ENCODE measurements at regions not wholly inside any gene's neighbourhood (a gene's known extent, or its start where the extent isn't known, plus 50 kb on each side); places are given as distances from the start of the nearest gene placed in this dataset.

DNA sequence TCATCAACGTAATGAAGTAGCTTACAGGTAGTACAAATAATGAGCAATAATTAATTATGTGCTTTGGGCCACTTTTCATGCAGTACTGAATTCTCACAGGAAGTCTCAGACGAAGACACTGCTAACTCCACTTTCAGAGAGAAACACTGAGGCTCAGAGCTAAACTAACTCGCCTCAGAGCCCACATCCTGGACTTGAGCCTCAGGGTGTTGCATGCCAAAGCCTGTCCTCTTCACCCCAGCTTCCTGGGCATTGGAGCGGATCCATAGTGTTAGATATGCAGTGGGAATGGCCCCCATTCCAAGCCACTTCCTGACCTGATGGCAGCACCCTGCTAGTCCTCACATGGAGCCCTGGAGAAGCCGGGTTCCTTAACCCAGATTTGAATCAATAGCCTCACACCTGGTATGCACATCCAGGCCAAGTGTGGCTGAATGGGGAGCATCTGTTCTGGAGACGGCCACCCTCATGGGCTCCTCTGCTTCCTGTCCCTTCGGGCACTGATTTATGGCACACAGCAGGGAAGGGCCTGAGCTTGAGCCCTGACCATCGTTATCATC, 265.1 kb upstream of the ZNF32 start:
- H3K4me1 ChIP-seq (ENCODE audit: control insufficient read depth, insufficient read depth, low read length), result peaks cover 24% of the 10 kb centered on the region
- H3K4me3 ChIP-seq (ENCODE audit: low read length), result no peak overlapping the region
- no peaks in the 10 kb centered on the region for H3K9me3 ChIP-seq (replicated peaks; ENCODE audit: control insufficient read depth, low read depth, low read length)
- H3K36me3 ChIP-seq (ENCODE audit: control insufficient read depth, insufficient read depth, low read length), result no peaks in the 10 kb centered on the region
- WGBS (ENCODE audit: insufficient coverage), result 53% methylated on average over 3 of the region's 8 CpGs
- DNase-seq, result no peak
- H3K27ac ChIP-seq (ENCODE audit: low read length), result no peak overlapping the region
- no peaks in the 10 kb centered on the region for H3K27me3 ChIP-seq (ENCODE audit: control insufficient read depth, insufficient read depth, low read length)

DNA sequence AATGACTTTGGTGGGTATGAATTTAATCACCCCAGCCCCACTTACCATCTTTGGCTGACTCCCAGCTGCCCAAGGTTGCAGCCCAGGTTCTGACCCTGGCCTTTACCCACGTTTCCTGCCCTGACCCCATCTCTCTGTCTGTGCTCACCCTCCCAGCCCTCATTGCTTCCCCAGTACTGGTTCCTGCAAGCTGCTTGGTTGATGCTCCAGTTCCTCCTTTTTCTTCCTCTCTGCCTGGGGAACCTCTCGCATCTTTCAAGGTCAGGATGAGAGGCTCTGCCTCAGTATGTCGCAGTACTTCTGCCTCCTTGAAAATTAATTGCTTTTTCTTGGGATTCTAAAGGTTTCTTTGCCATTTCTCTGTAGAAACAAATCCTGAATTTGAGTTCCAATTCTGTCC, 263.8 kb upstream of the ZNF32 start:
- no peaks in the 10 kb centered on the region for H3K9me3 ChIP-seq (replicated peaks; ENCODE audit: control insufficient read depth, low read depth, low read length)
- peaks cover 24% of the 10 kb centered on the region for H3K4me1 ChIP-seq (ENCODE audit: control insufficient read depth, insufficient read depth, low read length)
- H3K4me3 ChIP-seq (ENCODE audit: low read length), result no peak overlapping the region
- DNase-seq, result no peak
- no peaks in the 10 kb centered on the region for H3K27me3 ChIP-seq (ENCODE audit: control insufficient read depth, insufficient read depth, low read length)
- H3K36me3 ChIP-seq (ENCODE audit: control insufficient read depth, insufficient read depth, low read length), result no peaks in the 10 kb centered on the region
- WGBS (ENCODE audit: insufficient coverage), result 100% methylated on average over 1 of the region's 3 CpGs
- H3K27ac ChIP-seq (ENCODE audit: low read length), result no peak overlapping the region

DNA sequence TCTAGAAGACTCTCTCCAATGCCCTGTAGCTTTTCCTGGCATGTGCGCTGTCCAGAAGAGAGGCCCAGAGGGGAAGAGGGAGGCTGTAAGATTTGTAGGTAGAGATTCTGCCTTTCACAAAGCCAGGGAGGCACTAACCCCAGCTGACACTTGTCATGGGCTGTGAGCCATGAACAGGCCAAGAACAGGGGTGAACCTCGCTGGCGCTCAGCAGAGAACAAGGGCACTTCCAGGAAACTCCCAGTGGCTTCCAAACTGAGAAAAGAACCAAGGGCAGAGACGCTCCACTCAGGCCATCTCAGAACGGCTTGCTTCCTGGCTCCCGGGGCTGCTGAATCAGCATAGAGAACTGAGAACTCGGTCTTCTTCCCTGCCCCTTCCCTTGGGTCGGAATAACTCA, 257.8 kb upstream of the ZNF32 start:
- Histone ChIP-seq H3K27me3 (ENCODE audit: control insufficient read depth, insufficient read depth, low read length) (no peaks in the 10 kb centered on the region), H3K9me3 (replicated peaks; ENCODE audit: control insufficient read depth, low read depth, low read length) (no peaks in the 10 kb centered on the region), H3K4me3 (ENCODE audit: low read length) (no peak overlapping the region), H3K36me3 (ENCODE audit: control insufficient read depth, insufficient read depth, low read length) (no peaks in the 10 kb centered on the region), H3K4me1 (ENCODE audit: control insufficient read depth, insufficient read depth, low read length) (peaks cover 50% of the 10 kb centered on the region), H3K27ac (ENCODE audit: low read length) (peak overlapping the region; percentile 83)
- peak; percentile 67 for DNase-seq
- 27% methylated on average over 7 of the region's 8 CpGs for WGBS (ENCODE audit: insufficient coverage)

DNA sequence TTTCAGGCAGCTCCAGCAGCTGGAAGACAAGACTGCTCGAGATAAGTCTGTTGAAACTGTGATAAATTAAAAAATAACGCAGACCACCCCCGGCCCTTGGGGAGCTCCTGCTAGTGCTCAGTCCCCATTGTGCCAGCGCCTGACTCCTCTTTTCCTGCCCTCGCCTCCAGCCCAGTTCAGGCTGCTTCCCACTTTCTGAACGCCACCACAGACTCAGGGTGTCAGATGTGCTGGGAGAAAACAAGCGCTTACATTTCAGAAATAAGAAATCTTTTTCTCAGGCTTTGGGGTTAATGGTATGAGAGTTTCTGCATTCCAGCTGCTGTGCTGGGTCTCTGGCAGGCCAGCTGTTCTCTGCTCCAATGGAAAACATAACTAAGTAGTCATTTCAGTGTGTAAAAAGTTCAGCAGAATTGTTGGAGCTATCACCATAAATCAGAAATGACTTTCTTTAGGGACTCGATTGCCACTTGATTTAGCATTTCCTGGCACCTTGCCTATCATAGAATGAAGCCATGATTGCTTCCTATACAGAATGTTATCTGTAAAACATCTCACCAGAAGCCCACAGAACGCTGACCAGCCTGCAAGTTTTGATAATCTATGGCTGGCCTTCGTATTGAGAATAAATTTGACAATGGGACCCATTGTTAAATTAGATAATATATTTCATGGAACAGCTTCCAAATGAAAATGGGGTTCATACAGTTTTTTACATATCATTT, 257.0 kb upstream of the ZNF32 start:
- Histone ChIP-seq H3K27me3 (ENCODE audit: control insufficient read depth, insufficient read depth, low read length) (no peaks in the 10 kb centered on the region), H3K27ac (ENCODE audit: low read length) (peak overlapping the region; percentile 83), H3K9me3 (replicated peaks; ENCODE audit: control insufficient read depth, low read depth, low read length) (no peaks in the 10 kb centered on the region), H3K36me3 (ENCODE audit: control insufficient read depth, insufficient read depth, low read length) (no peaks in the 10 kb centered on the region), H3K4me3 (ENCODE audit: low read length) (no peak overlapping the region), H3K4me1 (ENCODE audit: control insufficient read depth, insufficient read depth, low read length) (peaks cover 43% of the 10 kb centered on the region)
- 4% methylated on average over 4 of the region's 10 CpGs for WGBS (ENCODE audit: insufficient coverage)
- peak; percentile 93 for DNase-seq

DNA sequence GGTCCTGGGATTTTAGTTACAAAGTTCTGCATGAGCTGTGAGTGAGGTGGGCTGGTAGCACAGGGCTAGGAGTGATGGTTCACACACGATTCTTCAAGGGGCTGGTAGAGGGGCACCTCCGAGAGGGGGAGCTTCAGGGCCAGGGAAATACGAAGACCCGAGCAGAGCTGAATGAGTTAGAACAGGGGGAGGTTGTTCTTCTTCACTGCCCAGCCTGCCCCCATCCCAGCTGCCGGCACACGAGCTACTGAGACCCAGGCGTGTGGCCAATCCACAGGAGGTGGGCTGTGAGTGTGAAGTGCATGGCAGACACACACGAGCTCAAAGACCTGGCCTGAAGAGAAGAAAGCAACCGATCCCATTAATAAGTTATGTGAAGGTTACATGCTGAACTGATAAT, 256.2 kb upstream of the ZNF32 start:
- H3K4me3 ChIP-seq (ENCODE audit: low read length), result no peak overlapping the region
- peak overlapping the region; percentile 45 for H3K27ac ChIP-seq (ENCODE audit: low read length)
- no peaks in the 10 kb centered on the region for H3K27me3 ChIP-seq (ENCODE audit: control insufficient read depth, insufficient read depth, low read length)
- DNase-seq, result peak; percentile 48
- no peaks in the 10 kb centered on the region for H3K36me3 ChIP-seq (ENCODE audit: control insufficient read depth, insufficient read depth, low read length)
- WGBS (ENCODE audit: insufficient coverage), result 0% methylated on average over 1 of the region's 9 CpGs
- peaks cover 39% of the 10 kb centered on the region for H3K4me1 ChIP-seq (ENCODE audit: control insufficient read depth, insufficient read depth, low read length)
- H3K9me3 ChIP-seq (replicated peaks; ENCODE audit: control insufficient read depth, low read depth, low read length), result no peaks in the 10 kb centered on the region

DNA sequence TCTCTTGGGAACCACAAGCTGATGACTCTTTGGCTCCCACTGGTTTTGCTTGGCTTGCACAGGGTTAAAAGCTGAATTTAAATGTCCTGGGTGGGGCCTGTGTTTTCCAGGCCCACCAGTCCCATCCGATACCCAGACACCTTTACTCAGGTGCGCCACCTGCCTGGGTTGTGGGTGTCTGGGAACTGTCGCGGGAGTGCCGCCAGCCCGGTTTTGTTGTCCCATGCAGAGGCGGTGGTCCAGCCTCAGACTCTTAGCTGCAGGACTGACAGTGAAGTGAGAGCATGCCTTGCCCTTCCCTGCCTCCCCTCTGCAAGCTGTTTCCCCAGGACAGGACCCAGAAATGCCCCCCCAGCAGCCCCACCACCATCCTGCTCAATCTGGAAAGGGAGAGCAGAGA, 255.6 kb upstream of the ZNF32 start:
- no peak overlapping the region for H3K4me3 ChIP-seq (ENCODE audit: low read length)
- no peaks in the 10 kb centered on the region for H3K27me3 ChIP-seq (ENCODE audit: control insufficient read depth, insufficient read depth, low read length)
- 96% methylated on average over 6 of the region's 7 CpGs for WGBS (ENCODE audit: insufficient coverage)
- no peak for DNase-seq
- H3K27ac ChIP-seq (ENCODE audit: low read length), result no peak overlapping the region
- peaks cover 39% of the 10 kb centered on the region for H3K4me1 ChIP-seq (ENCODE audit: control insufficient read depth, insufficient read depth, low read length)
- no peaks in the 10 kb centered on the region for H3K9me3 ChIP-seq (replicated peaks; ENCODE audit: control insufficient read depth, low read depth, low read length)
- no peaks in the 10 kb centered on the region for H3K36me3 ChIP-seq (ENCODE audit: control insufficient read depth, insufficient read depth, low read length)

DNA sequence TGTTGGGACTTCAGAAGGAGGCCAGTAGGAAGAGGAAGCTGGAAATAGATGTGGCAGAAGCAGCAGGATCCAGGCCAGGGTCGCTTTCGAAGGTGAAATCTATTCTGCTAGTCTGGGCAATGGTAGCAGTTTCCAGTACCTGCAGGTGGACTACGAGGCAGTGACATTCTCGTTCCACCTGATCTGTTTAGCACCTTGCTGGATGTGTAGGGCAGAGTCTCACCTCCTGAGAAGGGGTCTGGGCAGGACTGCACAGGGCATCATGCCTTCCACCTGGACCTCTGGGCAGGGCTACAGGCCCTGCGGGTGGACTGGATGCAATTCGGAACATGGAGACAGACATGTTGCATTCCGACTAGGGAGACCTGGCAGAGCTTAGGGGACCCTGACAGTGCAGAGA, 254.8 kb upstream of the ZNF32 start:
- WGBS (ENCODE audit: insufficient coverage), result 80% methylated on average over 7 of the region's 7 CpGs
- DNase-seq, result no peak
- Histone ChIP-seq H3K9me3 (replicated peaks; ENCODE audit: control insufficient read depth, low read depth, low read length) (no peaks in the 10 kb centered on the region), H3K27ac (ENCODE audit: low read length) (no peak overlapping the region), H3K4me1 (ENCODE audit: control insufficient read depth, insufficient read depth, low read length) (peaks cover 44% of the 10 kb centered on the region), H3K4me3 (ENCODE audit: low read length) (no peak overlapping the region), H3K27me3 (ENCODE audit: control insufficient read depth, insufficient read depth, low read length) (no peaks in the 10 kb centered on the region), H3K36me3 (ENCODE audit: control insufficient read depth, insufficient read depth, low read length) (no peaks in the 10 kb centered on the region)

DNA sequence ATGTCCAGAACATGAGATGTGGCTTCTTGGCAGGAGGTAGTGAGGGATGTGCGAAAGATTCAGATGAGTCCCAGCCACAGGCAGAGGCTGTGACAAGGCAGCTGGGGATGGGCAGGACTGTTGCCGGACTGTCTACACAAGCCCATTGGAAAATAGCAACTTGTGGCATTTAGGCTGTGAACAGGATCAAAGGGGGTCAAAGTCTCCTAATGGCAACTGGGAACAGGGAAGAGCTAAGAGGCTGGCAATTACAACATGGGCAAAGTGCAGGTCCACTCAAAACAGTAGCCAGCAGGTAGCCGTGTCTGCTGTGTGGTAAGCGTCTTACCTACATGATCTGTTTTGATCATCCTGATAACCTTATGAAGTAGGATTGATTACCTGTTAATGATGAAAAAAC, 254.2 kb upstream of the ZNF32 start:
- no peak for DNase-seq
- H3K4me3 ChIP-seq (ENCODE audit: low read length), result no peak overlapping the region
- no peaks in the 10 kb centered on the region for H3K36me3 ChIP-seq (ENCODE audit: control insufficient read depth, insufficient read depth, low read length)
- H3K27ac ChIP-seq (ENCODE audit: low read length), result no peak overlapping the region
- H3K27me3 ChIP-seq (ENCODE audit: control insufficient read depth, insufficient read depth, low read length), result no peaks in the 10 kb centered on the region
- no peaks in the 10 kb centered on the region for H3K9me3 ChIP-seq (replicated peaks; ENCODE audit: control insufficient read depth, low read depth, low read length)
- WGBS (ENCODE audit: insufficient coverage), result 97% methylated on average over 2 of the region's 4 CpGs
- H3K4me1 ChIP-seq (ENCODE audit: control insufficient read depth, insufficient read depth, low read length), result peaks cover 44% of the 10 kb centered on the region

DNA sequence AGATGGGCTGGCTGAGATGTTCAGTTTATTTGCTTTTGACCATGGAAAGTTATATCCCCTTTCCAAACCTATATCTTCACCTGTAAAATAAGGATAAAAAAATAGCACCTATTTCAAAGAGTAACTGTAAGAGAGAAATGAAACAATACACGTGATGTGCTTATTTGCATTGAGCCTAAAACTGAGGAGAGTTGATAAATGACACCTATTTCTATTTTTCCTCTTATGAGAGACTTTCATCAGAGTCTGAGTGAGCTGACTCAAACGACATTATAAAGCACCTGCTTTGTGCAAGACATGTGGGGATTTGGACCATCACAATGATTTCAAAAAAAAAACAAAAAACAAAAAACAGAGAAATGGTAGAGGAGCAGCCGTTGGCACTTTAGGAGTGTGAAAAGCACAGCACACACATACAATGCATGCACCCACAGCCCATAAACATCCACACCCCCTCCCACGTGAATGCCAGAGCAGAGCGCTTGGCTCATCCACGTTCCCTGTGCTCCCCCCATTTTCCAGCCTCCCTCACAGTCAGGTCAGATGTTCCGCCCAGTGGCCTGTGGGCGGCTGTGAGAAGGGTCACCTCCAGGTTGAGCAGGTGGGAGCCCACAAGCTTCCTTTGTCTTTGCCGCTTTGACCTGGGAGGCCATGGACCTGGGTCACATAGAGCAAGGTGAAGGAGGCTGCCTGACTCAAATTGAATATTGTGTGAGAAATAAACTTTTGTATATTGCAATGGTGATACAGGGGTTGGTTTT, 253.2 kb upstream of the ZNF32 start:
- 80% methylated on average over 6 of the region's 9 CpGs for WGBS (ENCODE audit: insufficient coverage)

DNA sequence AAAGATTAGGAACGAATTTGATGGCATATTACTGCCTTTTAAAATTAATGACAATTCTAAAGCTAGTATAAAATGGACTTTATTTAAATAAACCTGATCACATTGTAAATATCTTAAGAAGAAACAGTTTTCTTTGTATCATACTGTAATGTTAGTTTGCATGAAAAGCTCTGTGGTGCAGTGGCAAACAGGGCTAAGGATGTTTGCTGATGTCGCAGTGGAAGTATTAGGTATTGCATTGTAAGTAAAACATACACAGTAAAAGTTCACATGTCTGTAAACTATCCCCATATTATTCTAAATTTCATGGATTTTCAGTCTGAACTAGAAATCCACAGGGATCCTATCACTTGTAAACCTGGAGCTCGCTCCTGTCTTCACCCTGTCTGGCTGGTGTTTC, 252.6 kb upstream of the ZNF32 start:
- Histone ChIP-seq H3K27ac (ENCODE audit: low read length) (no peak overlapping the region), H3K4me1 (ENCODE audit: control insufficient read depth, insufficient read depth, low read length) (peaks cover 41% of the 10 kb centered on the region), H3K4me3 (ENCODE audit: low read length) (no peak overlapping the region), H3K9me3 (replicated peaks; ENCODE audit: control insufficient read depth, low read depth, low read length) (no peaks in the 10 kb centered on the region), H3K27me3 (ENCODE audit: control insufficient read depth, insufficient read depth, low read length) (no peaks in the 10 kb centered on the region), H3K36me3 (ENCODE audit: control insufficient read depth, insufficient read depth, low read length) (no peaks in the 10 kb centered on the region)
- peak; percentile 26 for DNase-seq
- WGBS (ENCODE audit: insufficient coverage), result no CpG with 5 or more reads among the region's 3 CpGs

More for the DNA sequence above, 253.2 kb upstream of the ZNF32 start:
- Histone ChIP-seq H3K4me1 (ENCODE audit: control insufficient read depth, insufficient read depth, low read length) (peaks cover 47% of the 10 kb centered on the region), H3K27ac (ENCODE audit: low read length) (no peak overlapping the region), H3K36me3 (ENCODE audit: control insufficient read depth, insufficient read depth, low read length) (no peaks in the 10 kb centered on the region), H3K4me3 (ENCODE audit: low read length) (no peak overlapping the region), H3K9me3 (replicated peaks; ENCODE audit: control insufficient read depth, low read depth, low read length) (no peaks in the 10 kb centered on the region), H3K27me3 (ENCODE audit: control insufficient read depth, insufficient read depth, low read length) (no peaks in the 10 kb centered on the region)
- no peak for DNase-seq

Measured in muscle of leg (tissue), 3 donors.